Activated CD8-positive, alpha-beta T cell treated with anti-CD3 and anti-CD28 coated beads for 36 hours (primary cell): ENCODE measurements at regions not wholly inside any gene's neighbourhood (a gene's known extent, or its start where the extent isn't known, plus 50 kb on each side); places are given as distances from the start of the nearest gene placed in this dataset.
A peak's percentile ranks its signal among the peaks of the same experiment; 100 is the strongest.

Source experiments
- ATAC-seq: fragments of 200-7000 bp; cut with Tn5 transposase; one replicate; pipeline ENCODE4 v1.10.0; 2021; ENCODE audit warnings: mild to moderate bottlenecking, moderate library complexity
- CTCF ChIA-PET: fragments of 350-600 bp; sonication (Branson Sonifier 250); formaldehyde crosslinking; loops from one replicate; lab custom pipeline; 2021; ENCODE audit warnings: antibody characterized with exemption; lab: Charles Lee
- POLR2A ChIA-PET: fragments of 350-600 bp; sonication (Branson Sonifier 250); formaldehyde crosslinking; loops from one replicate; lab custom pipeline; 2021; ENCODE audit warnings: antibody characterized with exemption; lab: Charles Lee
- DNase-seq: peaks from one replicate; pipeline ENCODE4 v3.0.0-alpha.2; 2020
- H3K27ac Mint-ChIP-seq: one replicate; pipeline ENCODE4 v1.8.0; 2021; ENCODE audit warnings: mild to moderate bottlenecking, mixed read lengths
- H3K27me3 Mint-ChIP-seq: one replicate; pipeline ENCODE4 v1.8.0; 2021; ENCODE audit warnings: mixed read lengths
- H3K36me3 Mint-ChIP-seq: one replicate; pipeline ENCODE4 v1.8.0; 2021; ENCODE audit warnings: low read depth, mixed read lengths
- H3K4me1 Mint-ChIP-seq: one replicate; pipeline ENCODE4 v1.8.0; 2021; ENCODE audit warnings: low read depth, mixed read lengths
- H3K4me3 Mint-ChIP-seq: one replicate; pipeline ENCODE4 v1.8.0; 2021; ENCODE audit warnings: mild to moderate bottlenecking, moderate library complexity, mixed read lengths
- H3K9me3 Mint-ChIP-seq: one replicate; pipeline ENCODE4 v1.8.0; 2021; ENCODE audit warnings: mixed read lengths
- CTCF ChIP-seq: fragments of 200-600 bp; IDR thresholded peaks from one replicate; pipeline ENCODE4 v1.8.0; 2022; ENCODE audit warnings: antibody characterized with exemption, mild to moderate bottlenecking
- intact Hi-C: fragments of 100-400 bp; cut with micrococcal nuclease; formaldehyde crosslinking; loops from one replicate; pipeline ENCODE4 v1.10.0; 2022

GRCh38 chr6:124882579-124883393 lies 79.5 kb upstream of the RNF217 start:
- no peak for DNase-seq
- ATAC-seq, result no peak
- Mint-ChIP-seq H3K4me1 (peaks cover 11% of the 10 kb centered on the region), H3K4me3 (peak overlapping the region; percentile 7), H3K9me3 (no peaks in the 10 kb centered on the region), H3K27me3 (peaks cover 5% of the 10 kb centered on the region), H3K36me3 (no peaks in the 10 kb centered on the region), H3K27ac (no peak overlapping the region)
- TF ChIP-seq CTCF, result no peak
- ChIA-PET CTCF (no interaction called here), POLR2A (no interaction called here)
- intact Hi-C loops, result no loop called here

GRCh38 chr6:124885171-124885570 lies 77.1 kb upstream of the RNF217 start:
- H3K27me3 Mint-ChIP-seq, result peaks cover 2% of the 10 kb centered on the region
- CTCF ChIA-PET, result no interaction called here
- intact Hi-C loops, result no loop called here

GRCh38 chr6:124887872-124888580 lies 74.2 kb upstream of the RNF217 start:
- intact Hi-C loops, result no loop called here
- Mint-ChIP-seq H3K9me3 (no peaks in the 10 kb centered on the region), H3K27me3 (no peaks in the 10 kb centered on the region), H3K27ac (no peak overlapping the region), H3K36me3 (no peaks in the 10 kb centered on the region), H3K4me1 (peaks cover 13% of the 10 kb centered on the region), H3K4me3 (no peak overlapping the region)
- DNase-seq (no peak), ATAC-seq (no peak)
- ChIA-PET POLR2A (no interaction called here), CTCF (no interaction called here)
- no peak for TF ChIP-seq CTCF

More at GRCh38 chr6:124885171-124885570, 77.1 kb upstream of the RNF217 start:
- ATAC-seq (no peak), DNase-seq (no peak)
- Mint-ChIP-seq H3K36me3 (no peaks in the 10 kb centered on the region), H3K27ac (no peak overlapping the region), H3K4me3 (no peak overlapping the region), H3K9me3 (no peaks in the 10 kb centered on the region), H3K4me1 (peaks cover 21% of the 10 kb centered on the region)
- POLR2A ChIA-PET, result no interaction called here
- no peak for TF ChIP-seq CTCF

GRCh38 chr6:124888581-124889371 lies 73.5 kb upstream of the RNF217 start:
- CTCF ChIA-PET, result interaction anchor here (0.8 kb wide), 1 partner anchor 225 kb away, joined by 3 read pairs; no protein-coding TSS in a partner anchor
- Mint-ChIP-seq H3K27me3 (no peaks in the 10 kb centered on the region), H3K9me3 (no peaks in the 10 kb centered on the region), H3K36me3 (no peaks in the 10 kb centered on the region), H3K4me3 (peak overlapping the region; percentile 40), H3K4me1 (peaks cover 11% of the 10 kb centered on the region), H3K27ac (no peak overlapping the region)
- intact Hi-C loops, result no loop called here
- no peak for TF ChIP-seq CTCF
- DNase-seq, result no peak
- POLR2A ChIA-PET, result no interaction called here
- no peak for ATAC-seq
